KMS-11 (cell line): ENCODE measurements at regions not wholly inside any gene's neighbourhood (a gene's known extent, or its start where the extent isn't known, plus 50 kb on each side); places are given as distances from the start of the nearest gene placed in this dataset.

ENCODE experiments used
- H2AFZ ChIP-seq: fragments of 200-600 bp; sonication (generic); 2 replicates; pipeline ENCODE4 v1.6.1; 2016; ENCODE audit warnings: antibody characterized with exemption, mixed run types, low read depth
- H3K27ac ChIP-seq: fragments of 200-600 bp; sonication (generic); 2 replicates; pipeline ENCODE4 v1.6.1; 2016; ENCODE audit warnings: mild to moderate bottlenecking, mixed run types
- H3K27me3 ChIP-seq: fragments of 200-600 bp; sonication (generic); 2 replicates; pipeline ENCODE4 v1.6.1; 2017; ENCODE audit warnings: mild to moderate bottlenecking, low read depth, mixed run types, moderate library complexity; ENCODE audit not compliant: insufficient read depth
- H3K36me3 ChIP-seq: fragments of 200-600 bp; sonication (generic); 2 replicates; pipeline ENCODE4 v1.6.1; 2017; ENCODE audit warnings: mild to moderate bottlenecking, mixed run types; ENCODE audit not compliant: insufficient read depth
- H3K4me1 ChIP-seq: fragments of 200-600 bp; sonication (generic); 2 replicates; pipeline ENCODE4 v1.6.1; 2016; ENCODE audit warnings: mild to moderate bottlenecking, low read depth, mixed run types; ENCODE audit not compliant: poor library complexity, severe bottlenecking
- H3K4me2 ChIP-seq: fragments of 200-600 bp; sonication (generic); 2 replicates; pipeline ENCODE4 v1.7.0; 2016; ENCODE audit warnings: mild to moderate bottlenecking, mixed run types
- H3K4me3 ChIP-seq: fragments of 200-600 bp; sonication (generic); IDR thresholded peaks from 2 replicates; pipeline ENCODE4 v1.6.1; 2017; ENCODE audit warnings: low read depth, low read length, mixed read lengths; ENCODE audit not compliant: insufficient read depth
- H3K79me2 ChIP-seq: fragments of 200-600 bp; sonication (generic); 2 replicates; pipeline ENCODE4 v1.6.1; 2016; ENCODE audit warnings: low read depth, mixed run types; ENCODE audit not compliant: insufficient read depth
- H3K9ac ChIP-seq: fragments of 200-600 bp; sonication (generic); 2 replicates; pipeline ENCODE4 v1.6.1; 2016; ENCODE audit warnings: mild to moderate bottlenecking, mixed run types
- H4K20me1 ChIP-seq: fragments of 200-600 bp; sonication (generic); 2 replicates; pipeline ENCODE4 v1.6.1; 2016; ENCODE audit warnings: mild to moderate bottlenecking, mixed run types; ENCODE audit not compliant: insufficient read depth
- TF ChIP-seq, protein P1 (sequence below): fragments of 200-600 bp; sonication (generic); conservative IDR thresholded peaks from 2 replicates; pipeline ENCODE4 v1.6.1; 2017; ENCODE audit warnings: low read depth, mild to moderate bottlenecking, antibody characterized with exemption, low read length, moderate library complexity, mixed read lengths

DNA sequence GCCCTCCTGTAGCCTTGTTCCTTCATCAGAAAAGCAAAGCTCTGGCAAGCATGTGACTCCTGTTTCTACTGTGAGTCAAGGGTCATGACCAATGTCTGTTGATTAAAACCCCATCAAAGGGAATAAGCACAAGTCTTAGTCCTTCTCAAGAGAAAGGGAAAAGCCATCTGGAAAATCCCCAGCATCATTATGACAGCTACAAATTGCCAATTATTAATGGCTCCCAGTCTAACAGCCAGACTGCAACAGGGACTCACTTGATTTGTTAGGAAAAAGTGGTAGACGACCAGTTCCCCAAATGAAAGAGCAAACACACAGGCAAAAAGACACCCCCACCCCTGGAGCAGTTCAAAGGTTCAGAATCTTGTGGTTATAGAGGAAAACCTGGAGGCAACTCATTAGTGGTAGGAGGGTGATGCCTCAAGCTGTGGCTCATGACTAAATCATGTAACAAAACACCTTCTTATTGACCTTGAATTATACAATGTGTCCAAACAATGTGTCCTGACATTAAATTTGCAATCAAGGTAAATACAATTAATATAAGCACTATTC is 315.7 kb downstream of the HNRNPD start:
- TF ChIP-seq, protein P1, sequence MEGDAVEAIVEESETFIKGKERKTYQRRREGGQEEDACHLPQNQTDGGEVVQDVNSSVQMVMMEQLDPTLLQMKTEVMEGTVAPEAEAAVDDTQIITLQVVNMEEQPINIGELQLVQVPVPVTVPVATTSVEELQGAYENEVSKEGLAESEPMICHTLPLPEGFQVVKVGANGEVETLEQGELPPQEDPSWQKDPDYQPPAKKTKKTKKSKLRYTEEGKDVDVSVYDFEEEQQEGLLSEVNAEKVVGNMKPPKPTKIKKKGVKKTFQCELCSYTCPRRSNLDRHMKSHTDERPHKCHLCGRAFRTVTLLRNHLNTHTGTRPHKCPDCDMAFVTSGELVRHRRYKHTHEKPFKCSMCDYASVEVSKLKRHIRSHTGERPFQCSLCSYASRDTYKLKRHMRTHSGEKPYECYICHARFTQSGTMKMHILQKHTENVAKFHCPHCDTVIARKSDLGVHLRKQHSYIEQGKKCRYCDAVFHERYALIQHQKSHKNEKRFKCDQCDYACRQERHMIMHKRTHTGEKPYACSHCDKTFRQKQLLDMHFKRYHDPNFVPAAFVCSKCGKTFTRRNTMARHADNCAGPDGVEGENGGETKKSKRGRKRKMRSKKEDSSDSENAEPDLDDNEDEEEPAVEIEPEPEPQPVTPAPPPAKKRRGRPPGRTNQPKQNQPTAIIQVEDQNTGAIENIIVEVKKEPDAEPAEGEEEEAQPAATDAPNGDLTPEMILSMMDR = no peak
- Histone ChIP-seq H3K36me3 (no peaks in the 10 kb centered on the region), H2AFZ (no peak overlapping the region), H3K79me2 (no peaks in the 10 kb centered on the region), H4K20me1 (no peaks in the 10 kb centered on the region), H3K4me1 (peaks cover 7% of the 10 kb centered on the region), H3K9ac (no peak overlapping the region), H3K4me2 (no peak overlapping the region), H3K4me3 (no peak overlapping the region), H3K27me3 (no peaks in the 10 kb centered on the region), H3K27ac (no peak overlapping the region)

DNA sequence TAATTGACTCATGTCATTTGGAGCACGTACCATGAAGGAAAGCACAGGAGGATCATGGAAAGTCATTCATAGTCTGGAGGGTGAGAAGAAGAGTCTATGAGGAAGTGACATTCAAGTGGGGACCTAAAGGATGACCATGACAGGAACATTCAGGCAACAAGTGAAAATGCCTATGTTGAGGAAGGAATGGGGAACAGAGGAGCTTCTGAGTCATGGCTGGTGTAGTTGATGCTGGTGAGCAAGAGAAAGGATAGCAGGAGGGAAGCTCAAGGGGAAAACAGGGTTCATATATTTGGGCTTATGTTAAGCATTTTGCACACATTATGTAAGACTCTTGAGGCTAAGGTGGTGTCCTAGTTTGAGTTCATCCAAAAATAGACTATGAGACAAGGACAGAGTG is 318.6 kb downstream of the HNRNPD start:
- H3K4me2 ChIP-seq = no peak overlapping the region
- TF ChIP-seq, protein P1 = no peak
- no peaks in the 10 kb centered on the region for H3K36me3 ChIP-seq
- no peak overlapping the region for H3K9ac ChIP-seq
- no peaks in the 10 kb centered on the region for H3K27me3 ChIP-seq
- no peaks in the 10 kb centered on the region for H3K79me2 ChIP-seq
- H2AFZ ChIP-seq = no peak overlapping the region
- no peak overlapping the region for H3K27ac ChIP-seq
- H3K4me3 ChIP-seq = no peak overlapping the region
- no peaks in the 10 kb centered on the region for H4K20me1 ChIP-seq
- no peaks in the 10 kb centered on the region for H3K4me1 ChIP-seq

DNA sequence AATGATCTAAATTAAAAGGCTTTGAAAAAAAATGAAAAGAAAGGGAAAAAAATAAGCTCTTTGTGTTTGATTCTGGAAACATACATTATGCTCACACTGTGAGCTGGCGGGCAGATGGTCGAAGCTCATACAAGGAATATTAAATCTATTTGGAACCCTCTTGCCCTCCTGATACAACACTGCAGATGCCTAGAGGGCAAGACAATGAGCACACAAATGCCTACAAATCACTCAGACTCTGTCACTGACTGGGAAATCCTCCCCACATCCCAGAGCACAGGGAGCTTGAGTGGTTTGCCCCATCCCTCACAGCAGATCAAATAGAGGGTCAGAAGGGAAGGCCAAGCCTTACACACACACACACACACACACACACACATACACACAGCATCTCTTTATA is 320.4 kb downstream of the HNRNPD start:
- Histone ChIP-seq H3K79me2 (no peaks in the 10 kb centered on the region), H3K27me3 (no peaks in the 10 kb centered on the region), H3K9ac (no peak overlapping the region), H4K20me1 (no peaks in the 10 kb centered on the region), H3K4me1 (no peaks in the 10 kb centered on the region), H3K27ac (no peak overlapping the region), H2AFZ (no peak overlapping the region), H3K36me3 (no peaks in the 10 kb centered on the region), H3K4me3 (no peak overlapping the region), H3K4me2 (no peak overlapping the region)
- TF ChIP-seq, protein P1 = no peak

DNA sequence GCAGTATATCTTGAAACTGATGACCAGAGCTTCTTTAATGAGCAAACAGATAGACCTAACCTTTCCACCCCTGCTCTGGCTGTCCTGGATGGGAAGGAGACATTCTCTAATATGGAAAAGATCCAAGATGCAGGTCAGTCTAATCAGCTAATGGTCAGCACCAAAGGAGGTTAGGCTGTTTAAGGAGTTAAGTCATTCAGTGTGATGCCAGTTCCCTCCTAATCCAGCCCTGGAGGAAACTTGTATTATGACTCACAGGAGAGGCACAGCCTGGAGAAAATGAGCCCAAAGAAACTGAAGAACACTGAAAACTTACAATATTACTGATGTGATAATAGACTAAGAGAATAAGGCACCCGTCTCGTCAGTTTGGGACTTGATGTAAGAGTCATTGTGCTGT is 323.0 kb downstream of the HNRNPD start:
- Histone ChIP-seq H3K36me3 (no peaks in the 10 kb centered on the region), H3K4me1 (no peaks in the 10 kb centered on the region), H3K9ac (no peak overlapping the region)

More for the DNA sequence above, 323.0 kb downstream of the HNRNPD start:
- no peak overlapping the region for H3K4me3 ChIP-seq
- H3K4me2 ChIP-seq = no peak overlapping the region
- no peaks in the 10 kb centered on the region for H3K27me3 ChIP-seq
- TF ChIP-seq, protein P1 = no peak
- H2AFZ ChIP-seq = no peak overlapping the region
- H3K79me2 ChIP-seq = no peaks in the 10 kb centered on the region
- H4K20me1 ChIP-seq = no peaks in the 10 kb centered on the region
- no peak overlapping the region for H3K27ac ChIP-seq
